GM19239 (cell line): ENCODE measurements at regions not wholly inside any gene's neighbourhood (a gene's known extent, or its start where the extent isn't known, plus 50 kb on each side); places are given as distances from the start of the nearest gene placed in this dataset.

Experiments used
- DNase-seq: peaks from one replicate; pipeline ENCODE4 v3.0.0; 2011; ENCODE audit warnings: low spot score; ENCODE audit not compliant: insufficient read length
- FAIRE-seq: peaks from 2 replicates; lab custom pipeline; 2011; peaks lifted over from hg19 to GRCh38; lab: Jason Lieb, UNC

DNA sequence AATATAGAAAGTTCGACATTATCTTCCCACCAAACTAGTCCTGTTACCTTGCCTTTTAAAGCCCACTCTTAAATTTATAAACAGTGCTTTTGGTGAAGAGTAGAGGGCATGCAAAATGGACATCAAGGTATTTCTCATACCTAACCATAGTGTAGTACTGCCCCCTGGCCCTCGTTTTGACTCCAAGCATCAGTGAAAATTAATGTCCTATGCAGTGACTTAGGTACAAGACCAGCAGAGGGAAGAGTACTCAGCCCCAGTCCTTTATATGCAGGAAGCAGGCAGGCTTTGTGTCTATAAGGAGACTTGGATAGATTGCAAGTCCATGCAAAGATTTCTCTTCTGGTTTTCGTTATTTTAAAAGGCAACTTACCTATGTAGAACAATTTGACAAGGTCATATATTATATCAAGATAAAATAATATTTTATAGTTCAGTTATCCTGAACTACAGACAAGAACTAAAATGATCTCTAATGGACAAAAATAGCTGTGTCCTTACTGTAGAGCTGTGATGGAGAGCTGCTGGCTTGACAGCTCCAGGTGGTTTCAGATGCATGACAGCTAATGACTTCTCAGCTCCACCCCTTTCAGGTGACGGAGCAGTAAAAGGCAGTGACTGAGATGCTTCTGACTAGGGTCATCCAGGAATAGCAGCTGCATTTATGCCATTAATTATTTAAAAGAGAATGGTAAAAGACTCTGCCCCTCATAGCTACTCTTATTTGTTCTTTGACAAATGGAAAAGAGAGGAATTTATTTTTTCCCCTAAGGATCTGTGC is 646.1 kb downstream of the SQOR start:
- no peak for DNase-seq
- FAIRE-seq: no peak

DNA sequence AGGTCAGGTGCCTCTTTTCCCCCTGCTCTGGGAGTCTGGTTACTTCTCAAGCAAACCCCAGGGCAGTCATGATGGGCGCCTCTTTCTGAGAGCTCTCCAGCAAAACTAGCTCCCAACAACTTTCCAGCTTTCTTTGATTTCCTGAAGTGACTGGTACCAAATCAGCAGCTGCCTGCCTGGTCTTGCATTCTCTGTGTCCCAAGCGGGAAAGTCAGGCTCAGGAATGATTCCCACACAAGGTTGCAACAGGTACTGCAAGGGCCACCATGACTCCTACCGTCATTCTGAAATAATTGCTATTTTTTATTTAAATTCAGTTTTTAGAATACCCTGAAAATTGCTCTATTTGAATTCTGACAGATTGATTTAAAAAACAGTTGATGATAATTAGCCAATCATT is 658.7 kb downstream of the SQOR start:
- FAIRE-seq (no peak), DNase-seq (no peak)

DNA sequence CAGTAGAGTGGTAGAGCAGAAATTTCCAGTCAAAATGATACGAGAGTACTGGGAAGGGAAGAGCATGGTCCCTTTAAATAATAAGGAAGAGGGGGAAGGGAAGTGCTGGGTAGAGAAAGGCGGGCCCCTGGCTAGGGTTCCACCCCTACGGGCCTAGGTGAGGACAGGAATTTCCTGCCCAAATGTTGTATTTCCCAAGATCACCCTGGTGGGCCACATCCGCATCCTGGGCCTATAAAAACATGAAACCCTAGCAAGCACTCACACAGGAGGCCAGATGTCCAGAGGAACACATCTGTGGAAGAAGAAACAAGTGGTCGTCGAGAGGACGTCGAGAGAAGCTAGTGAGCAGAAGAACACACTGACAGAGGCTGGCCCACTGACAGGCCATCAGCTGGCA is 661.2 kb downstream of the SQOR start:
- no peak for FAIRE-seq

DNA sequence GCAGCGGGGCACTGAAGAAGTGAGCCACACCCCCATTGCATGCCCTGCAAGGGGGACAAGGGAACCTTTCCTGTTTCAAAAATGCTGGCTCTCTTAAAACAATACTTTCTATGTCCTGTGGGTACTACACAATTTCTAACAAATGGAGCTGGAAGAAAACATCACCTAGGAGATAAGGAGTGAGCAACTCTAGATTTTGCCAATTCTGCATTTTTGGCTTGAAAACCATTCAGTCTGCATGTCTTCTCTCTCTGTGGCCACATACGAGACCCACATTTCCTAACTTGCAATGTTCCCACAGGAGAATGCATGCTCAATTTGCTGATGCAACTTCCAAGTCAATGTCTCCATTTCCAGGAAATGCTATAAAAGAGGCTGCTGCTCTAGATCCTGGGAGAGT is 662.0 kb downstream of the SQOR start:
- DNase-seq: no peak
- FAIRE-seq: no peak

More for the DNA sequence above, 661.2 kb downstream of the SQOR start:
- no peak for DNase-seq

DNA sequence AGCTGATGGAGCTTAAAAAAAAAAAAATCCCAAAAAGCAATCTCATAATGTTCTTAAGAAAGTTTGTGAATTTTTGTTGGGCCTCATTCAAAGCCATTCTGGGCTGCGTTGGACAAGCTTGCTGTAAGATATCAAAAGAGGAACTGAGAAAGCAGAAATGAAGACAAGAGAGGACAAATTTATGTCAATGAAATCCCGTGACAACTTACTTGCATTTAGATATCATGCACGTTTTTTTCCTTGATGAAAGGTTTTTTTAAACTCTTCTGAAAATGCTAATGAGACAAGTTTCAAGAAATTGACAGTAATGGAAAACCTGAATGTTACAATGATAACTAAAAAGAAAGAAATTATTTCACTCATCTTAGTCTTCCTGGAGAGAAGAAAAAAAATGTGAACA is 662.9 kb downstream of the SQOR start:
- no peak for FAIRE-seq
- no peak for DNase-seq

DNA sequence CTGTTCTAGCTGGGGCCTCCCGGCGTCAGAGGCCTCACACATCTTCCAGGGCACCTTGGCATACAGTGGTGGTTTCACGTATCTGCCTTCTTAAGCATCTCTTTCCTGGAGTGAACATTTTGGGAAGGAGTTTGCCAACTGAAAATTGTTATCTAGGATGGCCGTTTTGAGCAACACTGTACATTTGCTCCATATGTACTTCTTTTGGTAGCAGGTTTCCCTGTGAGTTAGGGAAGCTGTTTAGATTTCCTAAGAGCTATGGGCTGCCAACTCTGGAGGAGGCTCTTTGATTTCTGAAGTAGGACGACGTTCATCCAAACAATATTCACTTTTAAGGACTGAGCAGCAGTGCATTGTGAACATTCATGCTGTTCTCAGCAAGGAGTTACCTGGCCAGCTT is 665.9 kb downstream of the SQOR start:
- DNase-seq (no peak), FAIRE-seq (no peak)

DNA sequence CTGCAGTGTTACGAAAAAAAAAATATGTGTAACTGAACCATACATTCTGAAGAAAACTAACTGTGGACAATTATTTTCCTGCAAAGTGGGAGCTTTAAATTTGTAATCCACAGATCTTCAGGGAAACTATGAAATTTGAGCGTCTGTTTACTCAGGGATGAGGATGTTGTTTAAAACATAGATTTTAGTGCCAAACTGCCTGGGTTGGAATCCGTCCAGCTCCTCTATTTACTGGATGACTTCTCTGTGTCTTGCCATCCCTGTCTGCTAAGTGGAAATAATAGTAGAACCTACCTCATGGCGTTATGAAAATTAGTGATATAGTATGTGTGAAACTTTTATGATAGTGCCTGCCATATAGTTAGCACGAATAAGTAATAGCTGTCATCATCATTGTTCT is 666.5 kb downstream of the SQOR start:
- FAIRE-seq (no peak), DNase-seq (no peak)

DNA sequence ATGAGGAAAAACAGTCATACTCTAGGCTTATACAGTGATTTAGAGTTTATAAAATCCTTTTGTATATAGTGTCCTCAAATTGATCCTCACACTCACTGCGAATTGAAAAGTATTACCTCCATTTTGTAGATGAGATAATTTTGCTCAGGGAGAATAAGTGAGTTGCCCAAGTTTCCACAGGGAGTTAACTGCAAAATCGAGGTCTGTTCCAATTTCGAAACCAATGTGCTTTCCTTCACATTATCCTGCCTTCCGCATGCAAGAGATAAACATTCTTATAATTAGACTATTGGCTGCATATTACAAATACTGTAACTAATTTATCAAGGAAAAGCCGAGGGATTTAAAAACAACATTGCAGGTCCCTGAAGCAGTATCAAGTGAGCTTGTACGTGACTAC is 667.0 kb downstream of the SQOR start:
- FAIRE-seq: no peak

DNA sequence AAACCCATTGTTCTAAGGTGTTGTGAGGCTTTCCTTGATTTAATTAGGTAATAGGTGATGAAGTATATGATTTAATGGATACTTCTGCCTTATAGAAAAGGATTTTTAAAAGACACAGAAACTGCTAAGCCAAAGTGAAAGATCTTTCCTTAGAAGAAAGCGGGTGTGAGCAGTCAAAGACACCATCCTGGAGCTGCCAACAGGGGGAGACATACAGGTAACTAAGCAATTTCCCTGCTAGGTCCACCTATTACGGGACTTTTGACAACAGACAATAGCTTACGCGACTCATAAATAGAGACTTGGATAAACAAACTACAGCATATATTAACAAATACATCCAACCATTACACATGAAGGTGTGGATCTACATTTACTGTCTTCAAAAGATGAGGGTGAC is 669.5 kb downstream of the SQOR start:
- DNase-seq: no peak
- no peak for FAIRE-seq

More for the DNA sequence above, 667.0 kb downstream of the SQOR start:
- DNase-seq: no peak

DNA sequence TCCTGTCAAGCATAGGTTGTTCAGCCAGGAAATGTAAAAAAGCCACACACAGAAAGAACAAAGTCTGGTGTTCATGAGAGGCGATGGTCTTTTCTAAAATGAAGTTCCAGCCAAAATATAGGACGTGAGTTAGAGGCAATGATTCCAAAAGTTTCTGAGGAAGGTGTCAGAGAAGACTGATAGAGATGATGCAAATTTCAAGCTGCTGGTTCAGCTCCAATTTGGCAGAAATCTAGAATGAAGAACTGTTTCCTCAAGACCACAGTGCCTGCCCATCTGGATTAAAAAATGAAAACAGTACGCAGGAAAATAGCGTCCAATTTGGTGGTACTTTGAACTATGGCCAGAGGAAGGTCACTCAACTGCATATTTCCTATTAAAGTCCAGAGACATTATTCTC is 672.9 kb downstream of the SQOR start:
- no peak for DNase-seq
- no peak for FAIRE-seq

DNA sequence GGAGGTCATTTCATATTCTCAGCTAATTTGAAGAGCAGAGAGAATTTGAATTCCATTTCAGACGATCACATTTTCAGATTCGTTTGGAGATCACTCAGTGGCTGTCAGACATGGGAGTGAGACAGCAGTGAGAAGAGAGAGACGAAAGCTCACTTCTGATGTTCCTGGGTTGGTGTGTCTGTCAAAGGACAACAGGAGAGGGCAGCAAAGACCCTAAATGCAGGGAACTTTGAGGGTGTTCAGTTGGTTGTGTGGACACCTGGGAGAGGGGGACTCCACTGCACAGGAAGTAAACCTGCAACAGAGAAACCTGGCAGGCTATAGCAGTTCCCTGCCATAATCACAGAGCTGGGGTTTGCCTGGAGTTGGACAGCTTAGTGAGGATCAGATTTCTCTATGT is 675.1 kb downstream of the SQOR start:
- no peak for FAIRE-seq
- no peak for DNase-seq

DNA sequence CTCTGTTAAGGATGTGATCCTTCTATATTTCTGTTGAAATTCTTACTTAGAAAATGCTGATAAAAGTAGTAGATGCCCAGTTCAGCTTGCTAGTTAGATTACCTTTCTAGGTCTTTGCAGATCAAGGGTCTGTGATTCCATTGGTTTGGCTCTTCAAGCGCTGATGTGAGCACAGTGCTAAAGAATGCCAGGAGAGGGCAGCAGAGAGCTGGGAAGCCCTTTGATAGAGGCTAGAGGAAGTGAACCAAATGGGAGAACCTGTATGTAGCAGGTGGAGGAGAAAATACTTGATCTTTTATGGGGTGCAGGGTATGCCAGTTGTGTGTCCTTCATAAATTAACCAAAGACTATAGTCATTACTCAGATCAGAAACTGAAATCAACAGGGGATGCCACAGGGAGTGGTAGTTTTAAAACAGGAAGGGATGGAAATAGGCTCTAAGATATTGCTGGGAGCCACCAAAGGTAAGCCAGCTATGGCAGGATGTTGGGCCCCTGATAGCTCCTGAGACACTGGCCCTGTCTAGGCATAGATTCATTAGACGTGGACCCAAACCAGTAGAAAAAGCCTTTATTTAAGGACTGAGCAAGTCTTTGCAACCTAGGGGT is 677.4 kb downstream of the SQOR start:
- FAIRE-seq (peak; percentile 76), DNase-seq (peak; percentile 16)

DNA sequence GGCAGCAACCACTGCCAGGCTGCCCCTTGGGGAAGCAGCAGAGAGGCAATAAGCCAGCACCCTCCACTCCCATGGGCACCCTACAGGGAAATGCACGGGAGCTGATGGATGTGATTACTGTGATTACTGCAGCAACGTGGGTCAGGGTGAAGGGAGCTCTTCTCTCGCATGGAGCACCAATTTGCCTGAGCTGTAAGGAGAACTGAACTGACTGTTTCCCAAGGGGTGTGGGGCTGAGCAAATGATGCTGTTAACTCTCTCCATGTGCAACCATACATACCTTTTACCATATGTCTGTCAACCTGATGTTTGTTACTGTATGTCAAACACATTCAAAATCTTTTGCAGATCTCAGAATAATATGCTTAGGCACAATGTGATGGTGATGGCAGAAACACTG is 680.6 kb downstream of the SQOR start:
- DNase-seq (no peak), FAIRE-seq (no peak)

DNA sequence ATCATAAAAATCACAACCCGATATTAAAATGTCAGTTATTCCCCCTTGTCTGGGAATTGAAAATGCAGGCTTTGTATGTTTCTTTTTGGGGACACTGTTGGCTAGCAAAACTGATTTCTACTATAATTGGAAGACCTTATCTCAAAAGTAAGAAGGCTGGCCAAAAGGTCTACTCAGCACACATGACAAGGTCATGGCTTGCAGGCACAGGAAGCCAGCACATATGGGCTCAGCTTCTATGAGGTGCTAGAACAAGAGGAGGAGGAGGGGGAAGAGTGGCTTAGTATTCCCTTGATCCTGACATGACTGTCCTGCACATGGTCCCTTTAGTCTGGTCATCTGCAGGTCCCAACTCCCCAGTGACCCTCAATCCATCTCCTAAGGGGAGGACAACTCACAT is 681.2 kb downstream of the SQOR start:
- FAIRE-seq (no peak), DNase-seq (no peak)

DNA sequence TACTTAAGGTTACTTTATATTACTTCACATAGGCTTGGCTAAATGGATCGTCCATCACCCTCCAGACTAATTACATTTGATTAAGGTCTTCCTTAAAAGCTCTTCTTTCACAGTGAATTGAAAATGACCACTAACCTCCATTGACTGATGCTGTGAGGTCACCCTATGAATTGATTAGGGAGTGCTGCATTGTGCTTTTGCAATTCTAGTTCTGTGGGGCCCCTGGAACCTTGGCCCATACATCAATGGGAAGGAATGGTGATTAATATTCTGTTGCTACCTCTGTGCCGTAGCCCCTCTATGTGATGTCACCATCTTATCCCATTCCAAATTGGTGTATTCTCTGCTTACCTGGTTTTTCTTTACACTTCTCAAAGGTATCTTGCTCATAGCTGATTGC is 682.2 kb downstream of the SQOR start:
- no peak for FAIRE-seq
- DNase-seq: no peak

DNA sequence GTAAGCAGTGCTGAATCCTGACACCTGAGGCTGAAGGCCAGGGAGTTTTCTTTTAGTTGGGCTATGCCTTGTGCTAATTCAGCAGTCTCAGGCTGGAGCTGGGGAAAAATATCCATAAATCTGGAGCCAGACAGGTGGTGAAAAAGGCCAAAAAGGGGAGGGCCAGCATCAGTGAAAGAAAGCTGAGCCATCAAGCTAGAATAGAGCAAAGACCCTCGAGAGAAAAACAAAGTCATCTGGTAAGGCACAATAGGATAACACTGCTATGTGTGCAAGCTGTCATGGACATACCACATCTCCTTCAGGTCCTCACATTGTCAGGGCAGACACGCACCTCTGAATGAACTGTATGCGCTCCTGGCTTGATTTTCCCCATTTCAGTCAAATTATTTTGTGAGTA is 687.9 kb downstream of the SQOR start:
- FAIRE-seq (no peak), DNase-seq (no peak)

DNA sequence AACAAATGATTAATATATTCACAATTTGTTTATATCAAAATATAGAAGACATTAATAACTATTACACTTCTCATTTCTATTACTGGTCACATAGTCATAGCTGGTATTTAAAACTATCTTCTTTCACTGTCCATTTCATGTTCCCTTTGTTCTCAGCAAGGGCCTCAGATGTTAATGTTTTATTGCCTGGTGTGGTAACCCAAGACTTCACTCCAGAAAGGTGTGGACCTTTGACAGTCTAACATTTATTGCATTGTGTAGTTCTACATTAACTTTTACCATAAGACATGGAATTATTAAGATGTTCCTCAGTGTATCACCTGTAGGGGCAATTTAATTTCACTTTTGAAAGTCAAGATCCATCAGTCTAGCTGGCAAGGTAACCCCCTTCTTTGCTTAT is 691.3 kb downstream of the SQOR start:
- FAIRE-seq (no peak), DNase-seq (no peak)

DNA sequence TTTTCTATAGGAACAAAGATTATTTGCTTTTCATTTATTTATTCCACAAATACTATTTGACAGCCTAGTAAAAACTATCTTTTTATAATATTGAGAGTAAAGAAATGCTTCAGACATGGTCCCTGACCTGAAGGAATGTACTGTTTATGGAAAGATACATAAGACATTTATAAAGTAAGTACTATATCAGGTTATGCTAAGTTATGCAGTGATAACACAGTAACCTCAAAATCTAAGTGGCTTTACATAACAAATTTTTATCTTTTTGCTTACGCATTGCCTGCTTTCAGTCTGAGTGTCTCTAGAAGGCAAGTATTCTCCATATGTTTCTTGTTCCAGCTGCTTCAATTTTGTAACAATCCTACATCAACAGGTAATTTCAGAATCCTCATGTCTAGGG is 694.0 kb downstream of the SQOR start:
- DNase-seq: no peak
- FAIRE-seq: no peak

DNA sequence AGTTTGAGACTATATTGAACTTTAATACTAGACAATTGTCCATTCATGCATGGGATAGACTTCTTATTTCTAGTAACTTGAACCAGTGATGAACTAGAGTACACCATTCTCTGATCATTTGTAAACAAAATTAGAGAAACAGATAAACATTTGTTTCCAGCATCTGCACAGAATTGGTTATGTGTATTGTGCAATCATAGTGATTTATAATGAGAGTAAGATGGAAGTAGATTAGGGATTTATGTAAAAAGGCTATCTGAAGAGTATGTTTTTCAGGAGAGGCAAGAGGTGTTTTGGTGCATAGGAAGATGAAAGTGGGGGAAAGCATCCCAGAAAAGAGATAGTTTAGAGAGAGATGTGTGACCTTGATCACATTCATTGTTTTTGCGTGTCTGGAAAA is 695.0 kb downstream of the SQOR start:
- FAIRE-seq (no peak), DNase-seq (no peak)

DNA sequence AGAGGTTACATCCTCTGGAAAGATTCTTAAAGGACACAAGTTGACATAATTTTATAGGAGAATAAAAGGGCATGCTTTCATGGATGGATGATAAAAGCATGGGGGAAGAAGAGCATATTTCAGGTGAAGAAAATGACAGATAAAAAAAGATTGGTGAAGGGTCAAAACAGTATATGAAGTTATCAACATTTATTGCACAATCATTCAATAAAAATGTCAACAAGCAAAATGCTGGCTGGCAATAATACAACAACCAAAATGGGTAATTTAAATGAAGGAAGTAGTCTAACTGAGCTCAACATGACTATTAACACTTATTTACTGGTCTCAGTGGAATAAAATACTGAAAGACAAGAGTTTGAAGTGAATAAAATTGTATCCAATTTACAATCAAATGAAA is 696.7 kb downstream of the SQOR start:
- FAIRE-seq: no peak
- no peak for DNase-seq

DNA sequence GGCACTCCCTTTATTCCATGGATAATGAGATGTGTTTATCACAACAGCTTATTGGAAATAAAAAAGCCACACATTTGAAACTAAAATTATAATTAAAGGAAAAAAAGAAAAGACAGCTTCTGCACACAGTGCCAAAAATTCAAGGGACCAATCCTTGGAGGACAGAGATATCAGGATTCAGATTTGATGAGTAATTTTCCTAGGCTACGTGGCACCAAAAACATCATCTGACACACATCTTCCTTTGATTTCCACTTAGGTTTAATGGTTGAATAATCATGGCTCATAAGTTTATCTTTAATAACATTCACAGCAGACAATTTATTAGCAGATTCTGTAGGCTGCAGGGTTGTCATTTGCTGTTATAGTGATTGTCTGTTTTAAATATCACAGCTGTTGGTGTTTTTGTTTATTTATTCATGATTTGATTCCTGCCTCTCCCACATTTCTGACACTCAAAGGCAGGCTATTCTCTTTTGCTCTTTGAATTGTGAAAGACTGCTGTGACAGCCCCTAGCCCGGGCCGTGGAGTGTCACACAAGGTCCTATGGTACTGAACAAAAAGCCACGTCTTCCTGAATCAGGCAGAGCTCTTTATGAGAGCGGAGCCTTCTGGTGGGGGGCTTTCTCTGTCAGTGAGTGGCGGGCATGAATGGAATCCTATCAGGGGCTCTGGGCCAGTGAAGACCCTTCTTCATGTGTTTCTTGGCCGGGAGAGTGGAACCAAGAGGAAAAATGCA is 708.5 kb downstream of the SQOR start:
- DNase-seq: no peak
- FAIRE-seq: no peak
